Activated CD4-positive, CD25-positive, alpha-beta regulatory T cell (primary cell): ENCODE measurements at regions not wholly inside any gene's neighbourhood (a gene's known extent, or its start where the extent isn't known, plus 50 kb on each side); places are given as distances from the start of the nearest gene placed in this dataset.

Source experiments
- DNase-seq, 4 experiments: peaks; one replicate each; lab custom pipeline; 2025; lab: John Stamatoyannopoulos, UW

DNA sequence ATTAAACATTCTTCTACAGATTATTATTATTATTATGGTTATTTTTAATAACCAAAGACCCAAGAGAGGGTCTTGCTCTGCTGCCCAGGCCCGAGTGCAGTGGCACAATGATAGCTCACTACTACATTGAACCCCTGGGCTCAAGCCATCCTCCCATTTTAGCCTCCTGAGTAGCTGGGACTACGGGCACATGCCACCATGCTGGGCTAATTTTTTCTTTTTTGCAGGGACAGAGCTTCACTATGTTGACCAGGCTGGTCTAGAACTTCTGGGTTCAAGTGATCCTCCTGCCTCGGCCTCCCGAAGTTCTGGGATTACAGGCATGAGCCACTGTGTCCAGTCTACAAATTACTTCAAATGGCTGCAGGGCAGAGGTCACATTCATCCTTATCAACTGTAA, 179.8 kb downstream of the KCNRG start:
- no peak for DNase-seq

GRCh38 chr13:50196118-50196517, 180.9 kb downstream of the KCNRG start:
- DNase-seq = no peak

DNA sequence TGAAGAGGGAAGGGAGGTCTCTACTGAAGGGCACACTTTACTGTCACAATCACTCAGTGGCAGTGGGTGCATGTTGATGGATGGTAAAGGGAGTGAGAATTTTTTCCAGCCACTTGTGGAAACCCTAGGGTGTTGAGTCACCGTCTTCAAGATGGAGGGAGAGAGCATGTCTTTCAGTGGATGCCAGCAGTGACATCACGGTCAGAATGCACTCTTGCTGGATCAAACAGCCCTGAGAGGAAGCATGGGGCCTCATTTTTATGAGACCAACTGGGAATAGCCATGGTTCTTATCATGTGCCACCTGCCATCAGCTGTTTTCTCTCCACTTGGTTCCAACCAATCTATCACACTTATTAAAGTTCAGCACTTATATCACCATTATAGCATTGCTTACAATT, 182.5 kb downstream of the KCNRG start:
- no peak for DNase-seq

GRCh38 chr13:50198508-50198907, 183.3 kb downstream of the KCNRG start:
- no peak for DNase-seq

DNA sequence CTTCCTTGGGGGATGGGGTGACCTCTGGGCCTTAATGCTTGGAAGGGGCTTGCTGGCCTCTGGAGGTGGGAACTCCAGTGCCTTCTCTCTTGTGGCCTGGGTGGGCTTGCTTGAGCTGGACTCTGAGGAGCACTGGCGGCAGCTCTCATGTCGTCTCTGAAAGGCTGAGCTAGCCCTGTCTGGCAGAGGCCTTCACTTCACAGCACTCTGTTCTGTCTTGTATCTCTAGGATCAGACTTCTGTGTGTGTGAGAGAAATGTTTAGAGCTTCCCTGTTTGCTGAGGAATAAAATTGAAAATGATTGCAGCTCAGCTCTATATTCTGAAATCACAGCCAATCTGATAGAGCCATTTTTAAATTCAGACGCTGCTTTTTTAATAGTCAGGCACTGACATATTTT, 185.3 kb downstream of the KCNRG start:
- DNase-seq = no peak

GRCh38 chr13:50200988-50201387, 185.7 kb downstream of the KCNRG start:
- DNase-seq = no peak

DNA sequence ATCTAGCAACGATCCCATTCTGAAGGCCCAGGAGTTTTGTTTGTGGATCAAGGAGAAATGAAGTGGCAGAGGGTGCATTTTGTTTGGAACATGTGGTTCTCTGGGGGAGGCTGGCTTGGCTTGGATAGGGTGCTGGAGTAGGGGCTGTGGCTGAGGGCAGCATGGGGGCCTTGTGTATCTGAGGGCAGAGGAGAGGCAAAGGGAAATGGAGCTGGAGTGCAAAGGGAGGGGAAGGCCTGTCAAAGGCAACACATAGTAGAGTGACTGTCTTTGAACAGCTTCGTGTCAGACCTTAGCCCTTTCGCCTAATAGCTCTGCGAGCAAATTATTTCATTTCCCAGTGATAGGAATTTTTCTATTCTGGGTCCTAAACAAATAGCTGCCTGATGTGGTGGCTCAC, 187.2 kb downstream of the KCNRG start:
- no peak for DNase-seq

DNA sequence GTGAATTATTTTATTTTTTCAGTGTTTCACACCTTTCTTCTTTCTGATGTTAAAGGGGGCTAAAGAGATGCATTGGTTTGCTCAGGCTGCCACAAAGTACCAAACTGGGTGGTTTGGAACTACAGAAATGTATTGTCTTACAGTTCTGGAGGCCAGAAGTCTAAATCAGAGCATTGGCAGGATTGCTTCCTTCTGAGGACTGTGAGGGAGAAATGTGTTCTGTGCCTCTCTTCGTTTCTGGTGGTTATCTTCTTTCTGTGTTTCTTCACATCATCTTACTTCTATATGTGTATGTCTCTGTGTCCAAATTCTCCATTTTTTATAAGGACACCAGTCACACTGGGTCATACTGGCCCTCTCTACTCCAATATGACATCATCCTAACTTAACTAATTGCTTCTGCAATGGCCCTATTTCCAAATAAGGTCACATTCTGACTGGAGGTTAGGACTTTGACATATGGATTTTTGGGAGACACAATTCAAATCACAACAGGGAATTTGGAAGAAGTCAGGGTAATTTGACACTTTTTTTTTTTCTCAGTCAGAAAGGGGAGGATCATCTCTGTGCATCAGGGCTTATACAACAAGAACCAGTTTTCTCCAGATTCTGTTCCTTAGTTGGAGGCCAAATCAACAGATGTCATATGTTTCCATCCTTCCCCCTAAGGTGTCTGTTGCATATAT, 188.2 kb downstream of the KCNRG start:
- DNase-seq = no peak

GRCh38 chr13:50205581-50205980, 190.3 kb downstream of the KCNRG start:
- DNase-seq = no peak

DNA sequence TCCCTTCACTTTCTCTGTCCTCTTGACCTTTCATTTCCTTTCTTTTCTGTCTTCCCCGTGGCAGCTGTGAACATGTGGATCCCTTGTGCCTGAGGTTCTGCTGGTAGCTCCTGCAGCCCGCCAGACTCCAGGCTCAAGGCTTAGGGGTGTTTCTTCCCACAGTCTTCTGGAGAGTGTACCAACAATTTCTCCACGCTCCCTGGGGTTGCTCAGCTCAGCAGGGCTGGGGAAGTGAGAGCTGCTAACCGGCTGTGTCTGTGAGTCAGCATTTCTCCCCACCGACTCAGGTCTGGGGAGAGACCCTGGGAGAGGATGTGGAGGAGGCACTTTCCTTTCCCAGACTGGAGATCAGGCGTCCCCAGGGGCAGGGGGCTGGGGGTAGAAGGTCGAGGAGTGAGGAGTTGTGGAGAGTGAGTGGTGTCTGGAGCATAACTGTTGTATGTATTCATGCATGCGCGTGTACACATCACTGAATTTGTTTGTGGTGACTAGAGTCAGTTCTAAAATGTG, 193.6 kb downstream of the KCNRG start:
- DNase-seq = no peak

DNA sequence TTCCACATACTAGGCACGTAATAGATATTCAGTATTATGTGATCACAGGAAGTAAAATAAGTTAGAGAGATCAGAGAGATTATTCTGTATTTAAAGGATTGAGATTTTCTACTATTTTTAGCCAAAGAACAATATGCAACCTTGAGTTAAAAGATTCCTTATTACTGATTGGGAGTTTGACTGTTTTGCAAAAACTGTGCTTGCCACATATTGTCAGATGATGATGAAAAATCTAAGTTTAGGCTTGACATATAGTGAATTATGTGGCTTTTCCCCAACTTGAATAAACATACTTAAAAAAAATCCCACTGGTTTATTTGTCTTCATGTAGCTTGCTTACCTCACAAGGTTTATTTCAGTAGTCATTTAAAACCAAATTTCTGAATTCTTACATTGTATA, 194.4 kb downstream of the KCNRG start:
- no peak for DNase-seq

DNA sequence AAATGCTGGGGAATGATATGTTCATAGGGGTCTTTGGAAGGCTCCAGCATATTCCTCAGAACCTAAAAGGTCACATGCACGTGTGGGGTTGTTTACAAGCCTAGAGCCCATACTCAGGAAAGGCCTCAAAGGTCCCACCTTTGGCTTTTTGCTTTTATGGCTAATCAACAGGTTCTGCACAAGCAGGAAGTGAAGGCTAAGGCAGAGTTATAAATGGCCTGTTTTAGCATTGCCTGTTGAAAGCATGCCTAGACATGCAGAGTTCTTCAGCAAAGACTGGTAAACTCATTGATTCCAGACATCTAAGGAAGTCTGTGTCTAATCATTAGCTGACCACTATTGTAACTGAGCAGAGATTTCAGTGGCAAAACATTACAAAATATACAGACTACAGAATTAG, 198.3 kb downstream of the KCNRG start:
- no peak for DNase-seq

DNA sequence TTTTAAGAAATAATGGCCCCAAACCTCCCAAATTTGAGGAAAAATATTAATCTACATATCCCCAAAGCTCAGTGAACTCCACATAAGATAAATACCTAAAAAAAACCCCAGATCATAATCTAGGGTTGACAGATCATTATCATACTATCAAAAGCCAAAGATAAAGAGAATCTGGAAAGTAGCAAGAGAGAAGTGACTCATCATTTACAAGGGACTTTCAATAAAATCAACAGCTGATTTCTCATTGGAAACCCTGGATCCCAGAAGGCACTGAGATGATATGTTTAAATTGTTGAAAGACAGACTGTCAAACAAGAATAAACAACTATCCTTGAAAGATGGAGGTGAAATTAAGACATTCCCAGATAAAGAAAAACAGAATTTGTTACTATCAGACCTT, 199.3 kb downstream of the KCNRG start:
- DNase-seq = no peak

- no peak for DNase-seq
Measured at GRCh38 chr13:50215399-50215798, 200.2 kb downstream of the KCNRG start.

DNA sequence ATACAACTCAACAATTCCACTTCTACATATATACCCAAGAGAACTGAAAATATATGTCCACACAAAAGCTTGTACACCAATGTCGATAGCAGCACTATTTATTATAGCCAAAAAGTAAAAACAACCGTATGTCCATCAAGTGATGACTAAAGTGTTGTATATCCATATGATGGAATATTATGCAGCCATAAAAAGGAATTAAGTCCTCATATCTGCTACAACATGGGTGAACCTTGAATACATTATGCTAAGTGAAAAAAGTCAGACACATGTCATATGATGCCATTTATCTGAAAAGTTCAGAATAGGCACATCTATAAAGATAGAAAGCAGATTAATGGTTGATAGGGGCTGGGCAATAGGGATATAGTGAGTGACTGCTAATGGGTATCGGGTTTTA, 204.5 kb downstream of the KCNRG start:
- DNase-seq = no peak

DNA sequence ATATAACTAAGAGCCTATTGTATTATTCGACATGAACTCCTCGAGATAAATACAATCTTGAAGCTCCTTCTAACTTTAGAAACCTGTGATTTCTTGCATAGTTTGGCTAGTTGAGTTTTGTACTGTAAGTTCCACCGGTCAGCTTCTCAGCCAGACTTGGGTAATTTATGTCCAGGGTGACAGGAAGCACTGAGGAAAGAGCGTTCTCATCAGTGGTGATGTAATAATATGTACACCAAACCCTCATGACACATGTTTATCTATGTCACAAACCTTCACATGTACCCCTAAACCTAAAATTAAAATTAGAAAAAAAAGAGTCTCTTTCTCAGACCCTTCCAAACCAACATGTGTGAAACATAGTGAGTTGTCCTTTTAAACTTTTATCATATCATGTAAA, 205.7 kb downstream of the KCNRG start:
- DNase-seq = no peak

GRCh38 chr13:50222569-50223332, 207.5 kb downstream of the KCNRG start:
- no peak for DNase-seq

GRCh38 chr13:50224534-50224933, 209.3 kb downstream of the KCNRG start:
- DNase-seq = no peak

DNA sequence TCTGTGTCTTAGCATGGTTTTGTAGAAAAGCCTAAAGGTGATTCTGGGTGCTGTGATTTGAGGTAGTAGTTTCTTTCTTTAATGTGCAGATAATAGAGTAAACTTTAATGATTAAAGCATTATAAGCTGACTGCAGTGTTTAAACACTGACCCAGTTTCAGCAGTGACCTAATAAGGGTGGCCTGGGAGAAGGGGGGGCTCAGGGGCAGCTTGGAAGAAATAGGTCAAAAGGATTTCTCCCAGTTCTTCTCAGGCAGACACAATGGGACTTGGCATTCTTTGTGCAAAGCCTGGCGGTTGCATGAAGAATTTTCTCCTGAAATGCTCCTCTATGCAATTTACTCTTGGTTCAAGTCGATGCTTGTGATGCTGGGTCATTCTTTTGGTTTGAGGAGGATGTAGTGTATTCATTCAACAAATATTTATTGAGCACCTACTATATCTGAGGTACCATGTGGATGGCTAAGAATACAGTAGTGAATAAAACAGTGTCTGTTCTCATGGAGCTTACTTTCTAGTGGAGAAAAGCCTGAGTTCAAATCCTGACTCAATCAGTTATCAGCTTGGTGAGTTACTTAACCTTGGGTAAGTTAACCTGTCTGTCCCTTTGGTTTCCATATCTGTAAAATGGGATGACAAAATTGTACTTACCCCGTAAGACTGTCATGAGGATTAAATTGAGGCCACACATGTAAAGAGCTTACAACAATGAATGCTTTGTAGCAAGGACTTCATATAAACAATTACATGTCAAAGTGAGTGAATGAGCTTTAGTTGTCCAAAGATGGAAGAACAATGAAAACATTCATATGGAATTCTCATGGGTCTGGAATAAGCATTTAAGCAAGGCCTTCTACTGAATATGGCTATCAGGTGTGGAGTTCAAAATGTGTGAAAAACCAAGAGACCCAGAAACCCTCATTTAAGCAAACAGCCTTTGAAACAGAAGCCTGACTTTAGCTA, 210.2 kb downstream of the KCNRG start:
- no peak for DNase-seq

GRCh38 chr13:50226515-50227155, 211.4 kb downstream of the KCNRG start:
- no peak for DNase-seq

DNA sequence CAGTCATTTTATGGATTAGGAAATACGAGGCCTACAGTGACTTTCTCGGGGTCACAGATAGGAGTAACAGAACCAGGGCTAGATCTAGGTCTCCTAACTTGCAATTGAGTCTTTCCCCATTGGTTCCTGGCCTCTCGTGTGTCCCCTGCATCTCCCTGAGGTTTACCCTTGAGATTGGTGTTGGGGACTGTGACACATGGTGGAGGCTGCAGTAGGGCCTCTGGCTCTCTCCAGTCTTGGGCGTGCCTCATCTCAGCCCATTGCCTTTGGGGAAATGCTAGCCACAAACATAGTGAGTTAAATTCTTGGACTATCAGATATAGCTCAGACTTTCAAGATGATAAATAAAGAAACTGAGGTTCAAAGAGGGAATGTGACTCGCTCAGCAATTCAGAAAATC, 212.1 kb downstream of the KCNRG start:
- no peak for DNase-seq

- no peak for DNase-seq
Measured at GRCh38 chr13:50228527-50228926, 213.3 kb downstream of the KCNRG start.
